CD8-positive, alpha-beta memory T cell (primary cell): ENCODE measurements at regions not wholly inside any gene's neighbourhood (a gene's known extent, or its start where the extent isn't known, plus 50 kb on each side); places are given as distances from the start of the nearest gene placed in this dataset.

Source experiments
- CTCF ChIA-PET: fragments of 350-600 bp; sonication (Branson Sonifier 250); formaldehyde crosslinking; loops from one replicate; lab custom pipeline; 2021; ENCODE audit warnings: antibody characterized with exemption; lab: Charles Lee
- POLR2A ChIA-PET: fragments of 350-600 bp; sonication (Branson Sonifier 250); formaldehyde crosslinking; loops from one replicate; lab custom pipeline; 2021; ENCODE audit warnings: antibody characterized with exemption; lab: Charles Lee
- DNase-seq, 5 donors: peaks; one replicate each; pipeline versions ENCODE4 v3.0.0 to v3.0.0-alpha.2; 2020 to 2022; ENCODE audit warnings: mixed read lengths in 1 of 5
- H3K27ac ChIP-seq: one replicate; pipeline ENCODE4 v1.7.0; 2013; ENCODE audit warnings: low read depth, mild to moderate bottlenecking, low read length, moderate library complexity
- H3K27me3 ChIP-seq: 2 replicates; pipeline ENCODE4 v1.7.0; 2013; ENCODE audit warnings: low read length, mild to moderate bottlenecking; ENCODE audit not compliant: insufficient read depth, poor library complexity, severe bottlenecking
- H3K36me3 ChIP-seq: 2 replicates; pipeline ENCODE4 v1.7.0; 2013; ENCODE audit warnings: mild to moderate bottlenecking, low read length, moderate library complexity; ENCODE audit not compliant: insufficient read depth
- H3K4me1 ChIP-seq: 2 replicates; pipeline ENCODE4 v1.7.0; 2013; ENCODE audit warnings: mild to moderate bottlenecking, low read length, moderate library complexity; ENCODE audit not compliant: insufficient read depth
- H3K4me3 ChIP-seq: 2 replicates; pipeline ENCODE4 v1.7.0; 2013; ENCODE audit warnings: mild to moderate bottlenecking, low read length
- H3K9me3 ChIP-seq: 2 replicates; pipeline ENCODE4 v1.7.0; 2013; ENCODE audit warnings: mild to moderate bottlenecking, low read length
- H3K27ac Mint-ChIP-seq, 8 donors: one replicate each; pipeline ENCODE4 v1.8.0; 2020 to 2021; ENCODE audit warnings: mixed read lengths in 8 of 8, mild to moderate bottlenecking in 6 of 8, inconsistent platforms in 3 of 8, moderate library complexity in 3 of 8
- H3K27me3 Mint-ChIP-seq, 2 donors: one replicate each; pipeline ENCODE4 v1.8.0; 2020 to 2021; ENCODE audit warnings: mixed read lengths in 2 of 2, mild to moderate bottlenecking in 1 of 2, moderate library complexity in 1 of 2
- H3K36me3 Mint-ChIP-seq, 3 donors: one replicate each; pipeline ENCODE4 v1.8.0; 2020 to 2021; ENCODE audit warnings: mixed read lengths in 3 of 3, inconsistent platforms in 1 of 3, mild to moderate bottlenecking in 1 of 3
- H3K4me1 Mint-ChIP-seq, 3 donors: one replicate each; pipeline ENCODE4 v1.8.0; 2020 to 2021; ENCODE audit warnings: mixed read lengths in 3 of 3, inconsistent platforms in 1 of 3, mild to moderate bottlenecking in 1 of 3
- H3K4me3 Mint-ChIP-seq, 7 donors: one replicate each; pipeline ENCODE4 v1.8.0; 2020 to 2021; ENCODE audit warnings: mixed read lengths in 7 of 7, mild to moderate bottlenecking in 6 of 7, moderate library complexity in 4 of 7, inconsistent platforms in 2 of 7
- H3K9me3 Mint-ChIP-seq, 5 donors: one replicate each; pipeline ENCODE4 v1.8.0; 2020 to 2022; ENCODE audit warnings: mixed read lengths in 5 of 5, mild to moderate bottlenecking in 3 of 5, moderate library complexity in 2 of 5, inconsistent platforms in 1 of 5

DNA sequence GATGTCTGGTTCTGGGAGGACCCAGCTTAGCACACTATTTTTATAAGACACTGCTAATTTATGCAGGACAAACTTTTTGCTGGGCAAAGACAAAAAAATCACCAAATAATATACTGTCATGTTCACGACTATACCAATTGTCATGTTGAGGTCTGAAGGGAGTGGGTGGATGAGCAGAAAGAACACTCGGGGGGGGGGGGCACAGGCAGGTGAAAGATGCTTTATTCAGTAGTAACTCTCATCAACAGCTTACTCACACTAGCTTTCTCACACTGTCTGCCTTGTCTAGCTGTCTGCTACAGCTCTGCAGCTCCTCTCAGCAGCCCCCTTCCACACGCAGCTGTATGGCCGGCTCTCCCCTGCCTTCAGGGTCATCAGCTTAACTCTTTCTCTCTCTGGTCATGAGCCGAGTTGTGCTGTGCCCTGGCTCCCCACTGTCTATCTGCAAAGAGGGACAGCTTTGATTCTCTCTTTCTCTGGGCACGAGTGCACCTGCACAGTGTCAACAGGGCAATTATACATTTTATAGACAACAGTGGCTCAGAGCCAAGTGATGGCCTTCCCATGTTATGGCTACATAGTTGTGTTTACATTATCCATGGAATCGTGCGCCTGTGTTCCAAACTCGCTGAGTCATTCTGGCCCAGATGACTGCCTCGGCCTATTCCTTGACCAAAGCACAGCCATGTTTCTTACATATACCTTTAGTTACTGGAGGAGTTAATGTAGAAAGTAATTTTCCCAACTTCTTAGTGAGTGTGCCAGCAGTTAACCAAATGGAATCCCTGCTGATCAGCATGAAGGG is 187.7 kb upstream of the PRSS16 start:
- Histone ChIP-seq H3K9me3 (no peaks in the 10 kb centered on the region), H3K36me3 (no peaks in the 10 kb centered on the region), H3K4me1 (no peaks in the 10 kb centered on the region), H3K27ac (no peak overlapping the region), H3K27me3 (no peaks in the 10 kb centered on the region), H3K4me3 (no peak overlapping the region)
- ChIA-PET CTCF (interaction anchor here (1.6 kb wide), 1 partner anchor 9 kb away, joined by 5 read pairs; no protein-coding TSS in a partner anchor), POLR2A (no interaction called here)
- Mint-ChIP-seq H3K27ac (no peak overlapping the region), H3K4me3 (no peak overlapping the region), H3K36me3 (peaks cover 0 to 2% (median 0%) of the 10 kb centered on the region in 3 donors), H3K9me3 (no peaks in the 10 kb centered on the region), H3K27me3 (peaks cover 2 to 32% of the 10 kb centered on the region in 2 donors), H3K4me1 (no peaks in the 10 kb centered on the region)
- DNase-seq, result no peak

DNA sequence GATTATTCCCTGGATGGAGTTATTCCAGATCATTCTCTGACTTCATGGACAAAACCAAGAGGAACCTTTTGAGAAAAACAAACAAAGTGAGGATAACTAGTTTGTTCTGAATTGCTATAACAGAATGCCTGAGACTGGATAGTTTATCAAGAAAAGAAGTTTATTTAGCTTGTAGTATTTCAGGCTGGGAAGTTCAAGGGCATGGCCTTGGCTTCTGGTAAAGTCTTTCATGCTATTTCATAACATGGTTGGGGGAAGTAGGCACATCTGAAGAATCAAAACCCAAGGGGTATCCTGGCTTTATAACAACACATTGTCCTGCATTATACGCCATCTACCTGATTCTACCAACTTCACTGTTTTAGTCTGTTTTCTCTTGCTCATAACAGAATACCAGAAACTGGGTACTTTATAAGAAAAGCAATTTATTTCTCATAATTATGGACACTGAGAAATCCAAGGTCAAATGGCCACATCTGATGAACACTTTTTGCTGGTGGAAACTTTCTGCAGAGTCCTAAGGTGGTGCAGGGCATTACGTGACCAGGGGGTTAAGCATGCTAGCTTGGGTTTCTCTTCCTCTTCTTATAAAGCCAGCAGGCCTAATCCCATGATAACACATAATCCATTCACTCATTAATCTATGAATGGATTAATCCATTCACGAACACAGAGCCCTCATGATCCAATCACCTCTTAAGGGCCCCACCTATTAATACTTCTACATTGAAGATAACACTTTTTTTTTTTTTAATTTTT is 186.1 kb upstream of the PRSS16 start:
- Histone ChIP-seq H3K27me3 (no peaks in the 10 kb centered on the region), H3K4me3 (no peak overlapping the region), H3K27ac (no peak overlapping the region), H3K36me3 (no peaks in the 10 kb centered on the region), H3K9me3 (no peaks in the 10 kb centered on the region), H3K4me1 (no peaks in the 10 kb centered on the region)
- H3K4me1 Mint-ChIP-seq, result no peaks in the 10 kb centered on the region
- no peak overlapping the region for H3K27ac Mint-ChIP-seq
- H3K36me3 Mint-ChIP-seq, result peaks cover 0 to 2% (median 0%) of the 10 kb centered on the region in 3 donors
- no peaks in the 10 kb centered on the region for H3K9me3 Mint-ChIP-seq
- ChIA-PET CTCF (no interaction called here), POLR2A (no interaction called here)
- DNase-seq, result no peak
- peaks cover 4 to 31% of the 10 kb centered on the region in 2 donors for H3K27me3 Mint-ChIP-seq
- H3K4me3 Mint-ChIP-seq, result no peak overlapping the region

DNA sequence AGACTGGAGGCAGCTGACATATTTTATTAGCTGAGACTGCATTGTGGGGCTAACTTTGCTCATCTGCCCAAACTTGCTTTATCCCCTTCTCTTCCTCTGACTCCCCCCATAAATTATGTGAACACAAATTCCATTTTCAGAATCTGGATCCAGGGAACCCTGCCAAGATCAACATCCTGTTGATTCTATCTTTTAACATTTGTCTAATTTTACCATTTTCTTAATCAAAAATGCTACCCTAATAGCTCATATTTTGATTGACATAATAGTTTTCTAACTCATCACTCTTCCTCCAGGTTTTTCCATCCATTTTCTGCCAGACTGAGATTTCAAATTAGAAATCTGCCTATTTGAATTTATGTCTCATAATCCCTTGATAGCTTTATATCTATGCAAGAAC is 184.7 kb upstream of the PRSS16 start:
- Mint-ChIP-seq H3K4me3 (no peak overlapping the region), H3K9me3 (no peaks in the 10 kb centered on the region), H3K36me3 (no peaks in the 10 kb centered on the region), H3K27ac (no peak overlapping the region), H3K4me1 (no peaks in the 10 kb centered on the region), H3K27me3 (peaks cover 7 to 30% of the 10 kb centered on the region in 2 donors)
- Histone ChIP-seq H3K4me3 (no peak overlapping the region), H3K36me3 (no peaks in the 10 kb centered on the region), H3K9me3 (no peaks in the 10 kb centered on the region), H3K4me1 (no peaks in the 10 kb centered on the region), H3K27ac (no peak overlapping the region), H3K27me3 (no peaks in the 10 kb centered on the region)
- DNase-seq, result no peak
- CTCF ChIA-PET, result no interaction called here
- POLR2A ChIA-PET, result no interaction called here

DNA sequence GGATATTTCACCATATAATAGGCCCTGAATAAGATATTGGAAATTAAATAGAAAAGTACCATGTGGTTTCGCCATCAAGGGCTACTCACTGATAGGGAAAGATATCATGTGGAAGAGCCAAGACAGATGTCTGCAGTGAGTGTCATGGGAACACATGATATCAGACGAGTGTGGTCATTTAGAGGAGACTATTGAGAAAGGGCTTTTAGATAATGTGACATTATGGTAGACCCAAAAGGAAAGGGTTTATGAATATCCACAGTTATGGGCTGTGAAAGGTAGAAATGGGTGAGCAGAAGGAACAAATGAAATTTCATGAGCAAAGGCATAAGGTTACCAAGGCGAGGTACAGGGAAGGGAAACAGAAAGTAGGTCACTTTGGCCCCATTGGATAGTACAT is 182.3 kb upstream of the PRSS16 start:
- no peaks in the 10 kb centered on the region for H3K9me3 Mint-ChIP-seq
- Histone ChIP-seq H3K4me3 (no peak overlapping the region), H3K4me1 (no peaks in the 10 kb centered on the region), H3K27me3 (no peaks in the 10 kb centered on the region), H3K27ac (no peak overlapping the region), H3K9me3 (no peaks in the 10 kb centered on the region), H3K36me3 (no peaks in the 10 kb centered on the region)
- DNase-seq, result no peak
- peaks cover 7 to 39% of the 10 kb centered on the region in 2 donors for H3K27me3 Mint-ChIP-seq
- no peaks in the 10 kb centered on the region for H3K36me3 Mint-ChIP-seq
- peak overlapping the region in 1 of 8 donors; percentile 13 for H3K27ac Mint-ChIP-seq
- ChIA-PET CTCF (no interaction called here), POLR2A (no interaction called here)
- no peak overlapping the region for H3K4me3 Mint-ChIP-seq
- no peaks in the 10 kb centered on the region for H3K4me1 Mint-ChIP-seq

DNA sequence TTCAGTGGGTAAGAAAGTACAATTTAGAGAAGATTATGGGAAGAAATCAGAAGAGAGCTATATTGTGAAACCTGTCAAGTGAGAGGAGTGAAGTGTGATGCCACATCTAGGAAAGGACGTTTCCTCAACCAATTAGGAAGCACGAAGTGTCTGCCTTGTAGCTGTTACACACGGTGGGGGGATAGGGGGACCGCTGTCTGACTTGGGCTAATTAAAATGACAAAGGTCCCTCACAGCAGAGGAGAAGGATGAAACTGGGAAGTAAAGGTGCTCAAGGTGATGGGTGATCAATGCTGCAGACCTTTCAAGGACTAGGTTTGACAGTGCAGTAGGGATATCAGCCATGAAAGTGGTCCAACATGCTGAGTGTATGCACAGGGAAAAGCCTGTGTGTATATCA is 181.1 kb upstream of the PRSS16 start:
- H3K27ac Mint-ChIP-seq, result peak overlapping the region in 1 of 8 donors; percentile 65
- no peaks in the 10 kb centered on the region for H3K36me3 Mint-ChIP-seq
- Histone ChIP-seq H3K27ac (no peak overlapping the region), H3K36me3 (no peaks in the 10 kb centered on the region), H3K4me3 (no peak overlapping the region), H3K4me1 (no peaks in the 10 kb centered on the region), H3K9me3 (no peaks in the 10 kb centered on the region), H3K27me3 (no peaks in the 10 kb centered on the region)
- DNase-seq, result no peak
- no peaks in the 10 kb centered on the region for H3K4me1 Mint-ChIP-seq
- no peaks in the 10 kb centered on the region for H3K9me3 Mint-ChIP-seq
- H3K4me3 Mint-ChIP-seq, result no peak overlapping the region
- POLR2A ChIA-PET, result no interaction called here
- H3K27me3 Mint-ChIP-seq, result peaks cover 9 to 41% of the 10 kb centered on the region in 2 donors
- CTCF ChIA-PET, result interaction anchor here (1.0 to 1.1 kb wide), 2 partner anchors 12 to 706 kb away, joined by 3 read pairs; no protein-coding TSS in a partner anchor

DNA sequence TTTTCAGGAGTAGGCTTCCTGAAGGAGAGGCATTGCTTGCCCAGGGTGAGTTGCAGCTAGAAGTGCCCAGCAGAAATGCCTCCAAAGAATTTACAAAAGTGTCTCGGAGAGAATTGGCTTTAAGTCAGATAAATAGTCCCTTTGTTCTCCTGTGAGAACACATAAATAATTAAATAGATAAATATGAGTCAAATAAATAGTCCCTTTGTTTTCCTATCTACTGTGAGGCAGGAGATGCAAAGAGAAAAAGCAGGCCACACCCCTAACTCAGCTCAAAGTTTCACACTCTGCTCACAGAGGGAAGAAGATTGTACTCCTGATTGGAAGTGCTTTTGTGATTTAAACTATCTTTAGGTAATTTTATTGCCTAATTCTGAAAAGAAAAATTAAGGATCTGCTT is 180.7 kb upstream of the PRSS16 start:
- ChIA-PET CTCF (interaction anchor here (1.0 to 1.1 kb wide), 2 partner anchors 11 to 705 kb away, joined by 3 read pairs; no protein-coding TSS in a partner anchor), POLR2A (no interaction called here)
- Histone ChIP-seq H3K36me3 (no peaks in the 10 kb centered on the region), H3K9me3 (no peaks in the 10 kb centered on the region), H3K27ac (no peak overlapping the region), H3K4me1 (no peaks in the 10 kb centered on the region), H3K4me3 (no peak overlapping the region), H3K27me3 (no peaks in the 10 kb centered on the region)
- H3K36me3 Mint-ChIP-seq, result no peaks in the 10 kb centered on the region
- no peak for DNase-seq
- no peak overlapping the region for H3K4me3 Mint-ChIP-seq
- no peak overlapping the region for H3K27ac Mint-ChIP-seq
- no peaks in the 10 kb centered on the region for H3K9me3 Mint-ChIP-seq
- peaks cover 9 to 41% of the 10 kb centered on the region in 2 donors for H3K27me3 Mint-ChIP-seq
- H3K4me1 Mint-ChIP-seq, result no peaks in the 10 kb centered on the region

DNA sequence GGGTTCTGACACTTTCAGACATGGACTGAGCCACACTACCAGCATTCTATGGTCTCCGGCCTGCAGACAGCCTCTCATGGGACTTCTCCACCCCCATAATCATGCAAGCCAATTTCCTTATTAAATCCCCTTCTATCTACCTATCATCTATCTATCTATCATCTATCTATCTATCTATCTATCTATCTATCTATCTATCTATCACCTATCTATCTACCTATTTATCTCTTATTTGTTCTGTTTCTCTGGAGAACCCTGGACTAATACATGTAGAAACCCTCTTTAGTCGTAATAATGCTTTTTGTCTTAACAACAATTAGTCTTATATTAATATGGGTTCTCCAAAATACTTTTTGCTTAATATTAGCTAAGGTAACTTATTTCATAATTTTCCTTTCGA is 174.1 kb upstream of the PRSS16 start:
- no peak for DNase-seq
- ChIA-PET CTCF (no interaction called here), POLR2A (no interaction called here)
- H3K9me3 Mint-ChIP-seq, result no peaks in the 10 kb centered on the region
- H3K27me3 Mint-ChIP-seq, result peaks cover 20 to 52% of the 10 kb centered on the region in 2 donors
- H3K4me3 Mint-ChIP-seq, result no peak overlapping the region
- H3K4me1 Mint-ChIP-seq, result peaks cover under 1 to 2% (median 1%) of the 10 kb centered on the region in 3 donors
- Histone ChIP-seq H3K4me1 (peaks cover under 1% of the 10 kb centered on the region), H3K4me3 (no peak overlapping the region), H3K9me3 (no peaks in the 10 kb centered on the region), H3K27me3 (no peaks in the 10 kb centered on the region), H3K27ac (no peak overlapping the region), H3K36me3 (no peaks in the 10 kb centered on the region)
- no peaks in the 10 kb centered on the region for H3K36me3 Mint-ChIP-seq
- no peak overlapping the region for H3K27ac Mint-ChIP-seq

DNA sequence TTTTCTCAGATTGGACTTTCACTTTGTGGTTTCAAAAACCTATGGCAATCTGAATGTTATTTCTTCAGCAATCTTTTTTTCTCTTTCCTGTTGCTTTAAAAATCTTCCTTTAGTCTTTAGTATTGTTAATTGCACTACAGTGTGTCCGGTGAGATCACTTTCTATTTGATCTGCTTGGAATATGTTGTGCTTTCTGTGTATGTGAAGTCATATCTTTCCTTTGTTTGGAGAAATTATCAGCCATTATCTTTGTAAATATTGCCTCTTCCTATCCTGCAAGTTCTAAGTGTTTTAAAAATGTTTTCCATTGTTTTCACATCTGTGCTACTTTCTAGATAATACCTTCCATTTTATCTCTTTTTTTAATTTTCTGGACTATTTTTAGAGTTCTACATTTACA is 171.4 kb upstream of the PRSS16 start:
- H3K4me1 Mint-ChIP-seq, result peaks cover 5 to 8% (median 7%) of the 10 kb centered on the region in 3 donors
- no peak overlapping the region for H3K4me3 Mint-ChIP-seq
- Histone ChIP-seq H3K4me3 (no peak overlapping the region), H3K27ac (no peak overlapping the region), H3K9me3 (no peaks in the 10 kb centered on the region), H3K4me1 (peaks cover 5% of the 10 kb centered on the region), H3K27me3 (no peaks in the 10 kb centered on the region), H3K36me3 (no peaks in the 10 kb centered on the region)
- ChIA-PET CTCF (no interaction called here), POLR2A (no interaction called here)
- no peaks in the 10 kb centered on the region for H3K9me3 Mint-ChIP-seq
- no peaks in the 10 kb centered on the region for H3K36me3 Mint-ChIP-seq
- H3K27me3 Mint-ChIP-seq, result peaks cover 20 to 58% of the 10 kb centered on the region in 2 donors
- H3K27ac Mint-ChIP-seq, result no peak overlapping the region
- no peak for DNase-seq
